GM12891 (cell line): ENCODE measurements at regions not wholly inside any gene's neighbourhood (a gene's known extent, or its start where the extent isn't known, plus 50 kb on each side); places are given as distances from the start of the nearest gene placed in this dataset.

Source experiments
- DNase-seq: peaks from one replicate; pipeline ENCODE4 v3.0.0; 2011; ENCODE audit warnings: low spot score; ENCODE audit not compliant: insufficient read length
- FAIRE-seq: peaks from 2 replicates; lab custom pipeline; 2011; peaks lifted over from hg19 to GRCh38; lab: Jason Lieb, UNC
- PAX5 ChIP-seq: IDR thresholded peaks from 2 replicates; pipeline ENCODE4 v1.6.1; 2011; ENCODE audit warnings: low read length, moderate library complexity, mild to moderate bottlenecking; ENCODE audit not compliant: insufficient read depth, severe bottlenecking
- POLR2A ChIP-seq: IDR thresholded peaks from 2 replicates; pipeline ENCODE4 v1.6.1; 2011; ENCODE audit warnings: low read depth, low read length, control low read depth
- POLR2AphosphoS5 ChIP-seq: IDR thresholded peaks from 2 replicates; pipeline ENCODE4 v1.6.1; 2011; ENCODE audit warnings: low read depth, low read length, control low read depth
- POU2F2 ChIP-seq: IDR thresholded peaks from 2 replicates; pipeline ENCODE4 v1.6.1; 2011; ENCODE audit warnings: low read depth, mild to moderate bottlenecking, control low read depth, low read length, moderate library complexity
- SPI1 ChIP-seq: IDR thresholded peaks from 2 replicates; pipeline ENCODE4 v1.6.1; 2011; ENCODE audit warnings: low read depth, low read length, control low read depth
- TAF1 ChIP-seq: IDR thresholded peaks from 2 replicates; pipeline ENCODE4 v1.6.1; 2011; ENCODE audit warnings: low read depth, low read length, control low read depth

DNA sequence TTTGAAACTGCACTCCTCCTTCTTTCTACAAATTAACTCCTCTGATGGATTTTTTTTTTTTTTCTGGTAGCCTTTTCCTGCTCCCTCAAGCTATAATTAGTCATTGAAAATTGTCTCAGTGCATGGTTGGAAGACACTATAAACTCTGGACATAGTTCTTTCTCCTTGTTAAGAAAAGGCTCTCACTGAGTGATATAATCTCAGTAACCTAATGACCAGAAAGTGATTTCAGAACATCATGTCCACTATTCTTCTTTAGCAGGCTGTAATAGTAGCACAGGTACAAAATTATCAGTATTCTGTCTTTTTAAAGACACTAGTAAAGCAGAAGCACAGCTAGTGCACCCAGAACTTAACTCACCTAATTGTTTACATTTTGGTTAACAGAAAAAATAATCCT is 752.6 kb upstream of the PHF14 start:
- DNase-seq = no peak
- TF ChIP-seq POLR2A (no peak), POLR2AphosphoS5 (no peak), SPI1 (no peak), POU2F2 (no peak), PAX5 (no peak)
- FAIRE-seq = no peak

DNA sequence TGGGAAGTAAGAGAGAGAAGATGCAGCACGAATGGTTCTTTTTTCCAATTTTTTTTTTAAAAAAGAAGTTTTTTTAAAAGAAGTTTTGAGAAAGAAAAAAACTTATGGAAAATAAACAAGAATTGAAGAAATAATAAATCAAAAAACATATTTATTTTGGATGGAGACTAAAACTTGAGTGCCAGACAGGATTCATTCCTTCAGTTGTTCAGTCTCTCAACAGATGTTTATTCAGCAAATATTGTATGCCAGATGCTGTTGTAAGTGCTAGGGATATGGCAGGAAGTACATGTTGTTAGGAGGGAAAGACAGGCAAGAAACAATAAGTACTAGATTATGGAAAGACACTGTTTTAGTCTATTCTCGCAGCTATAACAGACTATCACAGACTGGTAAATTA is 750.7 kb upstream of the PHF14 start:
- no peak for FAIRE-seq
- no peak for DNase-seq
- TF ChIP-seq POU2F2 (no peak), POLR2AphosphoS5 (no peak), PAX5 (no peak), POLR2A (no peak), TAF1 (no peak), SPI1 (no peak)

- TF ChIP-seq POLR2A (no peak), POLR2AphosphoS5 (no peak), PAX5 (no peak), POU2F2 (no peak), SPI1 (no peak), TAF1 (no peak)
- DNase-seq = no peak
- FAIRE-seq = no peak
These were observed 748.4 kb upstream of the PHF14 start for GRCh38 chr7:10225275-10225674.

- FAIRE-seq = no peak
- TF ChIP-seq PAX5 = no peak
- TF ChIP-seq POLR2AphosphoS5 = no peak
- TF ChIP-seq POLR2A = no peak
- no peak for TF ChIP-seq SPI1
- TF ChIP-seq TAF1 = no peak
- TF ChIP-seq POU2F2 = no peak
- DNase-seq = no peak
These were observed 736.4 kb upstream of the PHF14 start for GRCh38 chr7:10237306-10237705.

DNA sequence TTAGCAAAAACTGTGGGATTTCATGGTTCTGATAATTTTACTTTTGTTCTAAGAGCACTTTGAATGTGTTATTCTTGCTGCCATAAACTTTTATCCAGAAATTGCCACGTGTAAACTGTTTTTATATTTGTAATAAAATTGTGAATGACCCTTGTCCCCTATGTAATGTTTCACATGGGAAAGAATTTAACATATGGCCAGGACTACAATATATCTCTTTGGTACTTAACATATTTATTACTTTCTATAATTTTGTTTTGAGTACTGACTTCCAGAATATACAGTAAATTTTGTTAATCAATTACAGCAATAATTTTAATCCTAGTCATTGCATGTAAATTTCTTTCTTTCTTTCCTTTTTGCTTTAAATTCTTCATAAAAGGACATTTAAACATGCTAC is 735.0 kb upstream of the PHF14 start:
- no peak for DNase-seq
- TF ChIP-seq POU2F2 (no peak), PAX5 (no peak), SPI1 (no peak), POLR2A (no peak), POLR2AphosphoS5 (no peak), TAF1 (no peak)
- no peak for FAIRE-seq

GRCh38 chr7:10239695-10240345 is 733.9 kb upstream of the PHF14 start:
- TF ChIP-seq POU2F2 (no peak), TAF1 (no peak), POLR2AphosphoS5 (no peak), POLR2A (no peak), SPI1 (no peak), PAX5 (no peak)
- no peak for FAIRE-seq
- DNase-seq = no peak

- no peak for DNase-seq
- FAIRE-seq = no peak
- TF ChIP-seq TAF1 (no peak), SPI1 (no peak), POLR2AphosphoS5 (no peak), PAX5 (no peak), POLR2A (no peak), POU2F2 (no peak)
These were observed 728.3 kb upstream of the PHF14 start for GRCh38 chr7:10245406-10245805.

- FAIRE-seq = no peak
- no peak for TF ChIP-seq POLR2A
- TF ChIP-seq TAF1 = no peak
- no peak for TF ChIP-seq SPI1
- no peak for TF ChIP-seq POLR2AphosphoS5
- TF ChIP-seq PAX5 = no peak
- TF ChIP-seq POU2F2 = no peak
- DNase-seq = no peak
These were observed 716.2 kb upstream of the PHF14 start for GRCh38 chr7:10257438-10257837.

DNA sequence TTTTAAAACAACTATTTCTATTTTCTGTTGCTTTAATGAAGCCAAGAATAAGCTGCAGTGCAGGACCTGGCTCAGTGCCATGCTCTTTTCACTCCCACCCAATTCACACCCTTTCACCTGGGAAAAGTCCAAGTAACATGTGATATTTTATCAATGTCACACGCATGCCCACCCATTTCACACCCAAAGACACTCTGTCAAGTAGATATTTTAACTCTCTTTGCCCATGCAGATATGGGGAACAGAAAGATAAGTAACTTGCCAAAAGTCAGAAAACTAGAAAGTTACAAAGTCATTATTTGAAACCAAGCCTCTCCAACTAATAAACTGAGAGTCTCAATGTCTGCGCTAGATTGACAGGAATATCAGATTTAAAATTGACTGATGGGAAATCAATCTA is 706.7 kb upstream of the PHF14 start:
- FAIRE-seq (no peak), DNase-seq (no peak)
- TF ChIP-seq POU2F2 = no peak
- TF ChIP-seq POLR2A = no peak
- TF ChIP-seq SPI1 = no peak
- no peak for TF ChIP-seq PAX5
- no peak for TF ChIP-seq TAF1
- no peak for TF ChIP-seq POLR2AphosphoS5

GRCh38 chr7:10268034-10268433 is 705.6 kb upstream of the PHF14 start:
- FAIRE-seq (no peak), DNase-seq (no peak)
- no peak for TF ChIP-seq POLR2A
- TF ChIP-seq POU2F2 = no peak
- TF ChIP-seq POLR2AphosphoS5 = no peak
- TF ChIP-seq SPI1 = no peak
- no peak for TF ChIP-seq PAX5
- TF ChIP-seq TAF1 = no peak
